ENCODE measurements at regions not wholly inside any gene's neighbourhood (a gene's known extent, or its start where the extent isn't known, plus 50 kb on each side); places are given as distances from the start of the nearest gene placed in this dataset.

DNA sequence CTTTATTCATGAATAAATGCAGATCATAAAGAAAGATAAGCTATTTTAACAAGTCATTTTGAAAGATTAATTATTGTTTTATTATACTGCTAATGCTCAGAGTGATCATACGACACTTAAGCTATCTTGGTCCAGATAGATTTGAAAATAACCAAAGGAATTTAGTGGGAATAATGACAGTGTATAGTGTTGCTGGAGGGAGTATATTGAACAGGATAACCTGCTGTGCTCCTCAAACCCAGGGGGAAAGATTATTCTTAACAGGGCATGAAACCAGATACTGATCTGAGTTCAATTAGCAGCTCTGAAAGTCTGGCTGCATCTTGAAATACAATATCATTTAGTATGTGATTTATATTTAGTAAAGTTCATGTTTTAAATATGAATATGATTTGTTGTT, 216.3 kb upstream of the ITGA4 start:
- peak; percentile 69; the same call in 2 of the 3 replicates for ATAC-seq
- TF ChIP-seq ARNTL (CRISPR knock-in tag; IDR thresholded peaks at IDR 0.05; ENCODE audit: borderline replicate concordance, low read depth) (no peak), CSDC2 (CRISPR knock-in tag; IDR thresholded peaks at IDR 0.05) (no peak), ISL1 (CRISPR knock-in tag; IDR thresholded peaks at IDR 0.05) (no peak), ZFP30 (CRISPR knock-in tag; IDR thresholded peaks at IDR 0.05) (no peak), ZNF70 (CRISPR knock-in tag; IDR thresholded peaks at IDR 0.05) (no peak)
- TF ChIP-seq, protein P1, sequence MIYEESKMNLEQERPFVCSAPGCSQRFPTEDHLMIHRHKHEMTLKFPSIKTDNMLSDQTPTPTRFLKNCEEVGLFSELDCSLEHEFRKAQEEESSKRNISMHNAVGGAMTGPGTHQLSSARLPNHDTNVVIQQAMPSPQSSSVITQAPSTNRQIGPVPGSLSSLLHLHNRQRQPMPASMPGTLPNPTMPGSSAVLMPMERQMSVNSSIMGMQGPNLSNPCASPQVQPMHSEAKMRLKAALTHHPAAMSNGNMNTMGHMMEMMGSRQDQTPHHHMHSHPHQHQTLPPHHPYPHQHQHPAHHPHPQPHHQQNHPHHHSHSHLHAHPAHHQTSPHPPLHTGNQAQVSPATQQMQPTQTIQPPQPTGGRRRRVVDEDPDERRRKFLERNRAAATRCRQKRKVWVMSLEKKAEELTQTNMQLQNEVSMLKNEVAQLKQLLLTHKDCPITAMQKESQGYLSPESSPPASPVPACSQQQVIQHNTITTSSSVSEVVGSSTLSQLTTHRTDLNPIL (CRISPR knock-in tag; IDR thresholded peaks at IDR 0.05; ENCODE audit: low read depth) = no peak
- TF ChIP-seq, protein P2, sequence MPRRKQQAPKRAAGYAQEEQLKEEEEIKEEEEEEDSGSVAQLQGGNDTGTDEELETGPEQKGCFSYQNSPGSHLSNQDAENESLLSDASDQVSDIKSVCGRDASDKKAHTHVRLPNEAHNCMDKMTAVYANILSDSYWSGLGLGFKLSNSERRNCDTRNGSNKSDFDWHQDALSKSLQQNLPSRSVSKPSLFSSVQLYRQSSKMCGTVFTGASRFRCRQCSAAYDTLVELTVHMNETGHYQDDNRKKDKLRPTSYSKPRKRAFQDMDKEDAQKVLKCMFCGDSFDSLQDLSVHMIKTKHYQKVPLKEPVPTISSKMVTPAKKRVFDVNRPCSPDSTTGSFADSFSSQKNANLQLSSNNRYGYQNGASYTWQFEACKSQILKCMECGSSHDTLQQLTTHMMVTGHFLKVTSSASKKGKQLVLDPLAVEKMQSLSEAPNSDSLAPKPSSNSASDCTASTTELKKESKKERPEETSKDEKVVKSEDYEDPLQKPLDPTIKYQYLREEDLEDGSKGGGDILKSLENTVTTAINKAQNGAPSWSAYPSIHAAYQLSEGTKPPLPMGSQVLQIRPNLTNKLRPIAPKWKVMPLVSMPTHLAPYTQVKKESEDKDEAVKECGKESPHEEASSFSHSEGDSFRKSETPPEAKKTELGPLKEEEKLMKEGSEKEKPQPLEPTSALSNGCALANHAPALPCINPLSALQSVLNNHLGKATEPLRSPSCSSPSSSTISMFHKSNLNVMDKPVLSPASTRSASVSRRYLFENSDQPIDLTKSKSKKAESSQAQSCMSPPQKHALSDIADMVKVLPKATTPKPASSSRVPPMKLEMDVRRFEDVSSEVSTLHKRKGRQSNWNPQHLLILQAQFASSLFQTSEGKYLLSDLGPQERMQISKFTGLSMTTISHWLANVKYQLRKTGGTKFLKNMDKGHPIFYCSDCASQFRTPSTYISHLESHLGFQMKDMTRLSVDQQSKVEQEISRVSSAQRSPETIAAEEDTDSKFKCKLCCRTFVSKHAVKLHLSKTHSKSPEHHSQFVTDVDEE (CRISPR knock-in tag; IDR thresholded peaks at IDR 0.05) = no peak

DNA sequence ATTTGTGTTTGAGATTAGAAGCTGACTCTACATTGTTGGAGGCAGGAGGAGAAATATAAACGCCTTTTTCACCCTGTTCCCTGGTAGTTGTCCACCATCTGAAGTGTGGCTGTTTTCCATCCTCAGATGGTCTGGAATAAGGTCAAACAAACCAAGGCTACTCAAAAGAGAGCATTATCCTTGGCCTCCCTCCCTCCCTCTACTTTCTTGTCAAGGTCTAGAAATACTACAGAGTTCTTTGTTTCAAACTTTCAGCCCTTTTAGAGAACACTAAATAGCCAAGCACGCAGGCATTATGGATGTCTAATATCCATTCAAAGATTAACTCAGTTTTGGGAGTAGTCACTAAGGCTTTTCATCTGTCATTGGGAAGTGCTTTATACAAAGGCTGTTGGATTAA, 215.8 kb upstream of the ITGA4 start:
- TF ChIP-seq SNAI2 (CRISPR knock-in tag; IDR thresholded peaks at IDR 0.05) (no peak), ZFP3 (CRISPR knock-in tag; IDR thresholded peaks at IDR 0.05) (no peak), GLIS3 (CRISPR knock-in tag; IDR thresholded peaks at IDR 0.05) (no peak), TCF4 (CRISPR knock-in tag; IDR thresholded peaks at IDR 0.05; ENCODE audit: borderline replicate concordance) (no peak)
- TF ChIP-seq, protein P2 (CRISPR knock-in tag; IDR thresholded peaks at IDR 0.05) = no peak
- TF ChIP-seq, protein P3, sequence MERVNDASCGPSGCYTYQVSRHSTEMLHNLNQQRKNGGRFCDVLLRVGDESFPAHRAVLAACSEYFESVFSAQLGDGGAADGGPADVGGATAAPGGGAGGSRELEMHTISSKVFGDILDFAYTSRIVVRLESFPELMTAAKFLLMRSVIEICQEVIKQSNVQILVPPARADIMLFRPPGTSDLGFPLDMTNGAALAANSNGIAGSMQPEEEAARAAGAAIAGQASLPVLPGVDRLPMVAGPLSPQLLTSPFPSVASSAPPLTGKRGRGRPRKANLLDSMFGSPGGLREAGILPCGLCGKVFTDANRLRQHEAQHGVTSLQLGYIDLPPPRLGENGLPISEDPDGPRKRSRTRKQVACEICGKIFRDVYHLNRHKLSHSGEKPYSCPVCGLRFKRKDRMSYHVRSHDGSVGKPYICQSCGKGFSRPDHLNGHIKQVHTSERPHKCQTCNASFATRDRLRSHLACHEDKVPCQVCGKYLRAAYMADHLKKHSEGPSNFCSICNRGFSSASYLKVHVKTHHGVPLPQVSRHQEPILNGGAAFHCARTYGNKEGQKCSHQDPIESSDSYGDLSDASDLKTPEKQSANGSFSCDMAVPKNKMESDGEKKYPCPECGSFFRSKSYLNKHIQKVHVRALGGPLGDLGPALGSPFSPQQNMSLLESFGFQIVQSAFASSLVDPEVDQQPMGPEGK (CRISPR knock-in tag; IDR thresholded peaks at IDR 0.05; ENCODE audit: borderline replicate concordance) = no peak
- TF ChIP-seq, protein P4, sequence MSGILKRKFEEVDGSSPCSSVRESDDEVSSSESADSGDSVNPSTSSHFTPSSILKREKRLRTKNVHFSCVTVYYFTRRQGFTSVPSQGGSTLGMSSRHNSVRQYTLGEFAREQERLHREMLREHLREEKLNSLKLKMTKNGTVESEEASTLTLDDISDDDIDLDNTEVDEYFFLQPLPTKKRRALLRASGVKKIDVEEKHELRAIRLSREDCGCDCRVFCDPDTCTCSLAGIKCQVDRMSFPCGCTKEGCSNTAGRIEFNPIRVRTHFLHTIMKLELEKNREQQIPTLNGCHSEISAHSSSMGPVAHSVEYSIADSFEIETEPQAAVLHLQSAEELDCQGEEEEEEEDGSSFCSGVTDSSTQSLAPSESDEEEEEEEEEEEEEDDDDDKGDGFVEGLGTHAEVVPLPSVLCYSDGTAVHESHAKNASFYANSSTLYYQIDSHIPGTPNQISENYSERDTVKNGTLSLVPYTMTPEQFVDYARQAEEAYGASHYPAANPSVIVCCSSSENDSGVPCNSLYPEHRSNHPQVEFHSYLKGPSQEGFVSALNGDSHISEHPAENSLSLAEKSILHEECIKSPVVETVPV (CRISPR knock-in tag; IDR thresholded peaks at IDR 0.05) = no peak
- peak; percentile 44; the same call in 2 of the 3 replicates for ATAC-seq

DNA sequence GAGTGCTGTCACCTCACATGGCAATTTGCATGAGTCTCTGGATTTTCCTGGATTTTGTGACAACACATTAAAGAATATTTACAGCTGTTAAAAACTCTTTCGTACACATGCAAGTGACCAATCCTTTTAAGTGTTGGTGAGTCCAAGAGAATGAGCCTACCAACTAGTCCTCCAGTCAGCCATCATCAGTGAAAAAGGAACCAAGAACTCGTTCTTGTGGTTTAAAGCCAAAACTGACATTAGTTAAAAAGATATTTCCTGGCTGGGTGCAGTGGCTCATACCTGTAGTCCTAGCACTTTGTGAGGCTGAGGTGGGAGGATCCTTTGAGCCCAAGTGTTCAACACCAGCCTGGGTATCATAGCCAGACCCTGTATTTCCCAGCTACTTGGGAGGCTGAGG, 215.4 kb upstream of the ITGA4 start:
- no peak for TF ChIP-seq GLIS3 (CRISPR knock-in tag; IDR thresholded peaks at IDR 0.05)
- TF ChIP-seq, protein P5, sequence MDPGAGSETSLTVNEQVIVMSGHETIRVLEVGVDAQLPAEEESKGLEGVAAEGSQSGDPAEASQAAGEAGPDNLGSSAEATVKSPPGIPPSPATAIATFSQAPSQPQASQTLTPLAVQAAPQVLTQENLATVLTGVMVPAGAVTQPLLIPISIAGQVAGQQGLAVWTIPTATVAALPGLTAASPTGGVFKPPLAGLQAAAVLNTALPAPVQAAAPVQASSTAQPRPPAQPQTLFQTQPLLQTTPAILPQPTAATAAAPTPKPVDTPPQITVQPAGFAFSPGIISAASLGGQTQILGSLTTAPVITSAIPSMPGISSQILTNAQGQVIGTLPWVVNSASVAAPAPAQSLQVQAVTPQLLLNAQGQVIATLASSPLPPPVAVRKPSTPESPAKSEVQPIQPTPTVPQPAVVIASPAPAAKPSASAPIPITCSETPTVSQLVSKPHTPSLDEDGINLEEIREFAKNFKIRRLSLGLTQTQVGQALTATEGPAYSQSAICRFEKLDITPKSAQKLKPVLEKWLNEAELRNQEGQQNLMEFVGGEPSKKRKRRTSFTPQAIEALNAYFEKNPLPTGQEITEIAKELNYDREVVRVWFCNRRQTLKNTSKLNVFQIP (CRISPR knock-in tag; IDR thresholded peaks at IDR 0.05; ENCODE audit: borderline replicate concordance, low read depth) = no peak
- TF ChIP-seq TCF4 (CRISPR knock-in tag; IDR thresholded peaks at IDR 0.05; ENCODE audit: borderline replicate concordance) = no peak
- TF ChIP-seq, protein P4 (CRISPR knock-in tag; IDR thresholded peaks at IDR 0.05) = no peak
- no peak for ATAC-seq

All from SK-N-SH treated with all-trans-retinoic acid at 6 μM for 48 hours (cell line).